ENCODE measurements at regions not wholly inside any gene's neighbourhood (a gene's known extent, or its start where the extent isn't known, plus 50 kb on each side); places are given as distances from the start of the nearest gene placed in this dataset.

GRCh38 chr11:29780756-29781155 lies 236.1 kb downstream of the KCNA4 start:
- POLR2A ChIA-PET = no interaction called here

GRCh38 chr11:29773656-29774264 lies 243.1 kb downstream of the KCNA4 start:
- no peak overlapping the region for H3K4me3 Mint-ChIP-seq
- H3K4me1 Mint-ChIP-seq (ENCODE audit: low read depth) = no peaks in the 10 kb centered on the region
- H3K27me3 Mint-ChIP-seq = no peaks in the 10 kb centered on the region
- H3K9me3 Mint-ChIP-seq = peaks cover 2% of the 10 kb centered on the region
- no peaks in the 10 kb centered on the region for H3K36me3 Mint-ChIP-seq (ENCODE audit: low read depth)
- intact Hi-C loops (cut with micrococcal nuclease) = no loop called here
- no peak for ATAC-seq
- POLR2A ChIA-PET = no interaction called here
- TF ChIP-seq, protein P1, sequence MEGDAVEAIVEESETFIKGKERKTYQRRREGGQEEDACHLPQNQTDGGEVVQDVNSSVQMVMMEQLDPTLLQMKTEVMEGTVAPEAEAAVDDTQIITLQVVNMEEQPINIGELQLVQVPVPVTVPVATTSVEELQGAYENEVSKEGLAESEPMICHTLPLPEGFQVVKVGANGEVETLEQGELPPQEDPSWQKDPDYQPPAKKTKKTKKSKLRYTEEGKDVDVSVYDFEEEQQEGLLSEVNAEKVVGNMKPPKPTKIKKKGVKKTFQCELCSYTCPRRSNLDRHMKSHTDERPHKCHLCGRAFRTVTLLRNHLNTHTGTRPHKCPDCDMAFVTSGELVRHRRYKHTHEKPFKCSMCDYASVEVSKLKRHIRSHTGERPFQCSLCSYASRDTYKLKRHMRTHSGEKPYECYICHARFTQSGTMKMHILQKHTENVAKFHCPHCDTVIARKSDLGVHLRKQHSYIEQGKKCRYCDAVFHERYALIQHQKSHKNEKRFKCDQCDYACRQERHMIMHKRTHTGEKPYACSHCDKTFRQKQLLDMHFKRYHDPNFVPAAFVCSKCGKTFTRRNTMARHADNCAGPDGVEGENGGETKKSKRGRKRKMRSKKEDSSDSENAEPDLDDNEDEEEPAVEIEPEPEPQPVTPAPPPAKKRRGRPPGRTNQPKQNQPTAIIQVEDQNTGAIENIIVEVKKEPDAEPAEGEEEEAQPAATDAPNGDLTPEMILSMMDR (IDR thresholded peaks at IDR 0.05) = no peak
- DNase-seq = no peak
- H3K27ac Mint-ChIP-seq = no peak overlapping the region
- CTCF ChIA-PET = no interaction called here

More at GRCh38 chr11:29780756-29781155, 236.1 kb downstream of the KCNA4 start:
- intact Hi-C loops (cut with micrococcal nuclease) = no loop called here
- no peak overlapping the region for H3K4me3 Mint-ChIP-seq
- no peaks in the 10 kb centered on the region for H3K27me3 Mint-ChIP-seq
- ATAC-seq (no peak), DNase-seq (no peak)
- TF ChIP-seq, protein P1 (IDR thresholded peaks at IDR 0.05) = no peak
- no peak overlapping the region for H3K27ac Mint-ChIP-seq
- no peaks in the 10 kb centered on the region for H3K4me1 Mint-ChIP-seq (ENCODE audit: low read depth)
- CTCF ChIA-PET = no interaction called here
- H3K9me3 Mint-ChIP-seq = peaks cover 3% of the 10 kb centered on the region
- no peaks in the 10 kb centered on the region for H3K36me3 Mint-ChIP-seq (ENCODE audit: low read depth)

DNA sequence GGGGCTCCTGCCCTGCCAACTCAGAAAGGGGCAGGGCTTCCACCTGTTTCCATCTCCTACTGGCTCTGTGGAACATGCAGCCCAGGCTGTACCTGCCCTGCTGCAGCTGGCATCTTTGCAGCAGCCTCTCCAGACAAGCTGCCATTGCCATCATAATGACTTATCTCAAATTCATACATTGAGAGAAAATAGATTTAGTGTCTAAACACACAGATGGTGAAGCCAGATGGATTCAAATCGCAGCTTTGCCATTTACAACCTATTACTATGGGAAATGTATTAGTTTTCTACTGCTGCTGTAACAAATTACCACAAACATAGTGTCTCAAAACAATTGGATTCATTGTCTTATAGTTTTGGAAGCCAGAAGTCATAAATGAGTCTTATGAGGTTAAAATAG lies 260.0 kb downstream of the KCNA4 start:
- ATAC-seq (no peak), DNase-seq (no peak)
- TF ChIP-seq, protein P1 (IDR thresholded peaks at IDR 0.05) = no peak
- H3K4me1 Mint-ChIP-seq (ENCODE audit: low read depth) = no peaks in the 10 kb centered on the region
- CTCF ChIA-PET = no interaction called here
- no peak overlapping the region for H3K27ac Mint-ChIP-seq
- intact Hi-C loops (cut with micrococcal nuclease) = no loop called here
- no peaks in the 10 kb centered on the region for H3K36me3 Mint-ChIP-seq (ENCODE audit: low read depth)
- no peak overlapping the region for H3K4me3 Mint-ChIP-seq
- peaks cover 7% of the 10 kb centered on the region for H3K9me3 Mint-ChIP-seq
- no peaks in the 10 kb centered on the region for H3K27me3 Mint-ChIP-seq
- POLR2A ChIA-PET = no interaction called here

GRCh38 chr11:29755474-29755873 lies 261.4 kb downstream of the KCNA4 start:
- POLR2A ChIA-PET = no interaction called here
- intact Hi-C loops (cut with micrococcal nuclease) = no loop called here
- H3K27me3 Mint-ChIP-seq = no peaks in the 10 kb centered on the region
- H3K27ac Mint-ChIP-seq = no peak overlapping the region
- H3K4me1 Mint-ChIP-seq (ENCODE audit: low read depth) = no peaks in the 10 kb centered on the region
- H3K9me3 Mint-ChIP-seq = peaks cover 5% of the 10 kb centered on the region
- H3K36me3 Mint-ChIP-seq (ENCODE audit: low read depth) = no peaks in the 10 kb centered on the region
- CTCF ChIA-PET = no interaction called here
- DNase-seq (no peak), ATAC-seq (no peak)
- no peak overlapping the region for H3K4me3 Mint-ChIP-seq
- TF ChIP-seq, protein P1 (IDR thresholded peaks at IDR 0.05) = no peak

DNA sequence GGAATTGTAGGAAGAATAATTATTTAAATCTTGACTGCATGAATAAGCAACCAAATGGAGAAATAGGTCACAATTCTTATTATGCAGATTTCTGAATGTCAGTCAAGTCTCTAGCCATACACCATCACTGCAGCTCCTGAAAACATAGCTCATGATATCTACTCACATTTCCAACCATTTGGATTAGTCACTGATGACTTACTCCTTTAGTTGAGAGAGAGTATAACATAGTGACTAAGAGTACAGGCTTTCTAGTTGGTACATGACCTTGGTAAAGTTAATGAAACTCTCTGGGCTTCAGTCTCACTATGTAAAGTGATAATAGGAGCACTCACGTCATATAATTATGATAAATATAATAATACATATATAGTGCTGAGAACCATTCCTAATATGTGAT lies 265.2 kb downstream of the KCNA4 start:
- Mint-ChIP-seq H3K4me3 (no peak overlapping the region), H3K36me3 (ENCODE audit: low read depth) (no peaks in the 10 kb centered on the region), H3K27me3 (no peaks in the 10 kb centered on the region), H3K9me3 (peaks cover 2% of the 10 kb centered on the region), H3K4me1 (ENCODE audit: low read depth) (no peaks in the 10 kb centered on the region), H3K27ac (no peak overlapping the region)
- intact Hi-C loops (cut with micrococcal nuclease) = no loop called here
- TF ChIP-seq, protein P1 (IDR thresholded peaks at IDR 0.05) = no peak
- DNase-seq = no peak
- ATAC-seq = no peak
- CTCF ChIA-PET = no interaction called here
- POLR2A ChIA-PET = no interaction called here

All from activated CD8-positive, alpha-beta T cell treated with anti-CD3 and anti-CD28 coated beads for 36 hours (primary cell).